Osteocyte (in vitro differentiated cells): ENCODE measurements at regions not wholly inside any gene's neighbourhood (a gene's known extent, or its start where the extent isn't known, plus 50 kb on each side); places are given as distances from the start of the nearest gene placed in this dataset.

Experiments used
- DNase-seq: peaks from one replicate; pipeline ENCODE4 v3.0.0; 2021; ENCODE audit warnings: mixed read lengths; ENCODE audit not compliant: unreplicated experiment; ENCODE audit errors: extremely low spot score
- H3K27ac Mint-ChIP-seq: one replicate; pipeline ENCODE4 v1.8.0; 2021; ENCODE audit warnings: mild to moderate bottlenecking, mixed read lengths; ENCODE audit not compliant: unreplicated experiment
- H3K27me3 Mint-ChIP-seq: one replicate; pipeline ENCODE4 v1.8.0; 2021; ENCODE audit warnings: mixed read lengths; ENCODE audit not compliant: unreplicated experiment
- H3K36me3 Mint-ChIP-seq: one replicate; pipeline ENCODE4 v1.8.0; 2021; ENCODE audit warnings: mixed read lengths; ENCODE audit not compliant: unreplicated experiment
- H3K4me1 Mint-ChIP-seq: one replicate; pipeline ENCODE4 v1.8.0; 2021; ENCODE audit warnings: mixed read lengths; ENCODE audit not compliant: unreplicated experiment
- H3K4me3 Mint-ChIP-seq: one replicate; pipeline ENCODE4 v1.8.0; 2021; ENCODE audit warnings: mild to moderate bottlenecking, moderate library complexity, mixed read lengths; ENCODE audit not compliant: unreplicated experiment
- H3K9me3 Mint-ChIP-seq: one replicate; pipeline ENCODE4 v1.8.0; 2021; ENCODE audit warnings: mixed read lengths; ENCODE audit not compliant: unreplicated experiment
- CTCF ChIP-seq: fragments of 200-600 bp; sonication (generic); IDR thresholded peaks from 2 replicates; pipeline ENCODE4 v1.5.0; 2021; ENCODE audit warnings: antibody characterized with exemption, mild to moderate bottlenecking, moderate library complexity

GRCh38 chr7:115102738-115103137, 180.8 kb downstream of the MDFIC start:
- no peak for DNase-seq
- Mint-ChIP-seq H3K27me3 (no peaks in the 10 kb centered on the region), H3K9me3 (peaks cover 11% of the 10 kb centered on the region), H3K4me1 (peaks cover 4% of the 10 kb centered on the region), H3K27ac (no peak overlapping the region), H3K36me3 (no peaks in the 10 kb centered on the region), H3K4me3 (no peak overlapping the region)
- no peak for TF ChIP-seq CTCF

- no peak for TF ChIP-seq CTCF
- peaks cover 11% of the 10 kb centered on the region for H3K9me3 Mint-ChIP-seq
- no peaks in the 10 kb centered on the region for H3K27me3 Mint-ChIP-seq
- DNase-seq: no peak
- no peak overlapping the region for H3K27ac Mint-ChIP-seq
- H3K36me3 Mint-ChIP-seq: no peaks in the 10 kb centered on the region
- H3K4me3 Mint-ChIP-seq: no peak overlapping the region
- H3K4me1 Mint-ChIP-seq: peaks cover 14% of the 10 kb centered on the region
Measured at GRCh38 chr7:115101199-115101598, 179.3 kb downstream of the MDFIC start.

GRCh38 chr7:115099906-115100305, 178.0 kb downstream of the MDFIC start:
- Mint-ChIP-seq H3K4me3 (no peak overlapping the region), H3K27ac (no peak overlapping the region), H3K27me3 (no peaks in the 10 kb centered on the region), H3K36me3 (no peaks in the 10 kb centered on the region), H3K4me1 (peaks cover 16% of the 10 kb centered on the region), H3K9me3 (peaks cover 11% of the 10 kb centered on the region)
- DNase-seq: no peak
- no peak for TF ChIP-seq CTCF

GRCh38 chr7:115097175-115097671, 175.3 kb downstream of the MDFIC start:
- H3K27ac Mint-ChIP-seq: no peak overlapping the region
- DNase-seq: no peak
- peaks cover 16% of the 10 kb centered on the region for H3K4me1 Mint-ChIP-seq
- no peaks in the 10 kb centered on the region for H3K36me3 Mint-ChIP-seq
- H3K4me3 Mint-ChIP-seq: no peak overlapping the region
- TF ChIP-seq CTCF: no peak
- peaks cover 5% of the 10 kb centered on the region for H3K9me3 Mint-ChIP-seq
- H3K27me3 Mint-ChIP-seq: no peaks in the 10 kb centered on the region

GRCh38 chr7:115096262-115096661, 174.4 kb downstream of the MDFIC start:
- Mint-ChIP-seq H3K27me3 (no peaks in the 10 kb centered on the region), H3K36me3 (no peaks in the 10 kb centered on the region), H3K4me3 (no peak overlapping the region), H3K27ac (no peak overlapping the region), H3K9me3 (peaks cover 5% of the 10 kb centered on the region), H3K4me1 (peaks cover 16% of the 10 kb centered on the region)
- DNase-seq: no peak
- TF ChIP-seq CTCF: no peak
